ENCODE measurements at regions not wholly inside any gene's neighbourhood (a gene's known extent, or its start where the extent isn't known, plus 50 kb on each side); places are given as distances from the start of the nearest gene placed in this dataset.

- DNase-seq = no peak
- no peaks in the 10 kb centered on the region for H3K36me3 ChIP-seq (ENCODE audit: control insufficient read depth in 4 of 4, insufficient read depth in 4 of 4, low read length in 3 of 4)
- POLR2A ChIA-PET = interaction anchor here (0.7 kb wide), 1 partner anchor 56 kb away, joined by 3 read pairs; no protein-coding TSS in a partner anchor
- H3K9me3 ChIP-seq (ENCODE audit: control extremely low read depth in 1 of 5, control insufficient read depth in 4 of 5, insufficient read depth in 2 of 5, low read depth in 1 of 5, low read length in 4 of 5) = peaks cover 0 to 1% (median 0%) of the 10 kb centered on the region in 5 experiments
- H3K4me1 ChIP-seq (ENCODE audit: control extremely low read depth in 1 of 4, control insufficient read depth in 4 of 4, insufficient read depth in 4 of 4, low read length in 3 of 4) = no peaks in the 10 kb centered on the region
- no peak overlapping the region for H3K27ac ChIP-seq (ENCODE audit: insufficient read depth in 1 of 2, low read depth in 1 of 2, low read length in 2 of 2, poor library complexity in 1 of 2, severe bottlenecking in 2 of 2)
- H3K4me3 ChIP-seq (ENCODE audit: control insufficient read depth in 1 of 7, extremely low read depth in 1 of 7, insufficient read depth in 4 of 7, low read depth in 2 of 7, low read length in 6 of 7) = no peak overlapping the region
- CTCF ChIA-PET = interaction anchor here (0.6 kb wide), 1 partner anchor 18 kb away, joined by 5 read pairs; no protein-coding TSS in a partner anchor
- H3K27me3 ChIP-seq (replicated peaks in 2 of 5; ENCODE audit: control insufficient read depth in 4 of 5, insufficient read depth in 5 of 5, low read length in 4 of 5) = no peaks in the 10 kb centered on the region
- 90% methylated on average over 1 of the region's 1 CpG for WGBS (ENCODE audit: insufficient coverage)
Observed at GRCh38 chr3:34948517-34948916, 690.8 kb upstream of the ARPP21 start.

- Histone ChIP-seq H3K9me3 (ENCODE audit: control extremely low read depth in 1 of 5, control insufficient read depth in 4 of 5, insufficient read depth in 2 of 5, low read depth in 1 of 5, low read length in 4 of 5) (no peaks in the 10 kb centered on the region), H3K27ac (ENCODE audit: insufficient read depth in 1 of 2, low read depth in 1 of 2, low read length in 2 of 2, poor library complexity in 1 of 2, severe bottlenecking in 2 of 2) (no peak overlapping the region), H3K4me3 (ENCODE audit: control insufficient read depth in 1 of 7, extremely low read depth in 1 of 7, insufficient read depth in 4 of 7, low read depth in 2 of 7, low read length in 6 of 7) (no peak overlapping the region), H3K36me3 (ENCODE audit: control insufficient read depth in 4 of 4, insufficient read depth in 4 of 4, low read length in 3 of 4) (no peaks in the 10 kb centered on the region), H3K27me3 (replicated peaks in 2 of 5; ENCODE audit: control insufficient read depth in 4 of 5, insufficient read depth in 5 of 5, low read length in 4 of 5) (no peaks in the 10 kb centered on the region), H3K4me1 (ENCODE audit: control extremely low read depth in 1 of 4, control insufficient read depth in 4 of 4, insufficient read depth in 4 of 4, low read length in 3 of 4) (no peaks in the 10 kb centered on the region)
- no peak for DNase-seq
- ChIA-PET CTCF (no interaction called here), POLR2A (no interaction called here)
- WGBS (ENCODE audit: insufficient coverage) = 83% methylated on average over 1 of the region's 1 CpG
Observed at GRCh38 chr3:34955680-34956079, 683.6 kb upstream of the ARPP21 start.

GRCh38 chr3:34956511-34956910 lies 682.8 kb upstream of the ARPP21 start:
- CTCF ChIA-PET = no interaction called here
- WGBS (ENCODE audit: insufficient coverage) = no CpG with 5 or more reads among the region's 1 CpG
- H3K9me3 ChIP-seq (ENCODE audit: control extremely low read depth in 1 of 5, control insufficient read depth in 4 of 5, insufficient read depth in 2 of 5, low read depth in 1 of 5, low read length in 4 of 5) = peaks cover 0 to 1% (median 0%) of the 10 kb centered on the region in 5 experiments
- H3K27me3 ChIP-seq (replicated peaks in 2 of 5; ENCODE audit: control insufficient read depth in 4 of 5, insufficient read depth in 5 of 5, low read length in 4 of 5) = no peaks in the 10 kb centered on the region
- POLR2A ChIA-PET = no interaction called here
- no peak overlapping the region for H3K4me3 ChIP-seq (ENCODE audit: control insufficient read depth in 1 of 7, extremely low read depth in 1 of 7, insufficient read depth in 4 of 7, low read depth in 2 of 7, low read length in 6 of 7)
- H3K27ac ChIP-seq (ENCODE audit: insufficient read depth in 1 of 2, low read depth in 1 of 2, low read length in 2 of 2, poor library complexity in 1 of 2, severe bottlenecking in 2 of 2) = no peak overlapping the region
- no peaks in the 10 kb centered on the region for H3K4me1 ChIP-seq (ENCODE audit: control extremely low read depth in 1 of 4, control insufficient read depth in 4 of 4, insufficient read depth in 4 of 4, low read length in 3 of 4)
- H3K36me3 ChIP-seq (ENCODE audit: control insufficient read depth in 4 of 4, insufficient read depth in 4 of 4, low read length in 3 of 4) = no peaks in the 10 kb centered on the region
- no peak for DNase-seq

GRCh38 chr3:34957677-34958076 lies 681.6 kb upstream of the ARPP21 start:
- Histone ChIP-seq H3K27ac (ENCODE audit: insufficient read depth in 1 of 2, low read depth in 1 of 2, low read length in 2 of 2, poor library complexity in 1 of 2, severe bottlenecking in 2 of 2) (no peak overlapping the region), H3K4me1 (ENCODE audit: control extremely low read depth in 1 of 4, control insufficient read depth in 4 of 4, insufficient read depth in 4 of 4, low read length in 3 of 4) (no peaks in the 10 kb centered on the region), H3K36me3 (ENCODE audit: control insufficient read depth in 4 of 4, insufficient read depth in 4 of 4, low read length in 3 of 4) (no peaks in the 10 kb centered on the region), H3K4me3 (ENCODE audit: control insufficient read depth in 1 of 7, extremely low read depth in 1 of 7, insufficient read depth in 4 of 7, low read depth in 2 of 7, low read length in 6 of 7) (no peak overlapping the region), H3K27me3 (replicated peaks in 2 of 5; ENCODE audit: control insufficient read depth in 4 of 5, insufficient read depth in 5 of 5, low read length in 4 of 5) (no peaks in the 10 kb centered on the region), H3K9me3 (ENCODE audit: control extremely low read depth in 1 of 5, control insufficient read depth in 4 of 5, insufficient read depth in 2 of 5, low read depth in 1 of 5, low read length in 4 of 5) (peaks cover 0 to 1% (median 0%) of the 10 kb centered on the region in 5 experiments)
- ChIA-PET POLR2A (no interaction called here), CTCF (no interaction called here)
- 86% methylated on average over 1 of the region's 1 CpG for WGBS (ENCODE audit: insufficient coverage)
- no peak for DNase-seq

- no peak overlapping the region for H3K4me3 ChIP-seq (ENCODE audit: control insufficient read depth in 1 of 7, extremely low read depth in 1 of 7, insufficient read depth in 4 of 7, low read depth in 2 of 7, low read length in 6 of 7)
- H3K27me3 ChIP-seq (replicated peaks in 2 of 5; ENCODE audit: control insufficient read depth in 4 of 5, insufficient read depth in 5 of 5, low read length in 4 of 5) = no peaks in the 10 kb centered on the region
- WGBS (ENCODE audit: insufficient coverage) = no CpG with 5 or more reads among the region's 2 CpGs
- ChIA-PET POLR2A (no interaction called here), CTCF (no interaction called here)
- H3K4me1 ChIP-seq (ENCODE audit: control extremely low read depth in 1 of 4, control insufficient read depth in 4 of 4, insufficient read depth in 4 of 4, low read length in 3 of 4) = no peaks in the 10 kb centered on the region
- no peaks in the 10 kb centered on the region for H3K9me3 ChIP-seq (ENCODE audit: control extremely low read depth in 1 of 5, control insufficient read depth in 4 of 5, insufficient read depth in 2 of 5, low read depth in 1 of 5, low read length in 4 of 5)
- DNase-seq = no peak
- H3K27ac ChIP-seq (ENCODE audit: insufficient read depth in 1 of 2, low read depth in 1 of 2, low read length in 2 of 2, poor library complexity in 1 of 2, severe bottlenecking in 2 of 2) = no peak overlapping the region
- no peaks in the 10 kb centered on the region for H3K36me3 ChIP-seq (ENCODE audit: control insufficient read depth in 4 of 4, insufficient read depth in 4 of 4, low read length in 3 of 4)
Observed at GRCh38 chr3:34969513-34969912, 669.8 kb upstream of the ARPP21 start.

GRCh38 chr3:34972481-34972880 lies 666.8 kb upstream of the ARPP21 start:
- ChIA-PET CTCF (interaction anchor here (1.6 kb wide), 1 partner anchor 12 kb away, joined by 3 read pairs; no protein-coding TSS in a partner anchor), POLR2A (no interaction called here)
- no peaks in the 10 kb centered on the region for H3K36me3 ChIP-seq (ENCODE audit: control insufficient read depth in 4 of 4, insufficient read depth in 4 of 4, low read length in 3 of 4)
- peaks cover 0 to 7% (median 0%) of the 10 kb centered on the region in 5 experiments for H3K9me3 ChIP-seq (ENCODE audit: control extremely low read depth in 1 of 5, control insufficient read depth in 4 of 5, insufficient read depth in 2 of 5, low read depth in 1 of 5, low read length in 4 of 5)
- no peak overlapping the region for H3K4me3 ChIP-seq (ENCODE audit: control insufficient read depth in 1 of 7, extremely low read depth in 1 of 7, insufficient read depth in 4 of 7, low read depth in 2 of 7, low read length in 6 of 7)
- H3K27ac ChIP-seq (ENCODE audit: insufficient read depth in 1 of 2, low read depth in 1 of 2, low read length in 2 of 2, poor library complexity in 1 of 2, severe bottlenecking in 2 of 2) = no peak overlapping the region
- no peak for DNase-seq
- H3K4me1 ChIP-seq (ENCODE audit: control extremely low read depth in 1 of 4, control insufficient read depth in 4 of 4, insufficient read depth in 4 of 4, low read length in 3 of 4) = no peaks in the 10 kb centered on the region
- no peaks in the 10 kb centered on the region for H3K27me3 ChIP-seq (replicated peaks in 2 of 5; ENCODE audit: control insufficient read depth in 4 of 5, insufficient read depth in 5 of 5, low read length in 4 of 5)

GRCh38 chr3:34973586-34973985 lies 665.7 kb upstream of the ARPP21 start:
- Histone ChIP-seq H3K27ac (ENCODE audit: insufficient read depth in 1 of 2, low read depth in 1 of 2, low read length in 2 of 2, poor library complexity in 1 of 2, severe bottlenecking in 2 of 2) (no peak overlapping the region), H3K27me3 (replicated peaks in 2 of 5; ENCODE audit: control insufficient read depth in 4 of 5, insufficient read depth in 5 of 5, low read length in 4 of 5) (no peaks in the 10 kb centered on the region), H3K36me3 (ENCODE audit: control insufficient read depth in 4 of 4, insufficient read depth in 4 of 4, low read length in 3 of 4) (no peaks in the 10 kb centered on the region), H3K4me3 (ENCODE audit: control insufficient read depth in 1 of 7, extremely low read depth in 1 of 7, insufficient read depth in 4 of 7, low read depth in 2 of 7, low read length in 6 of 7) (no peak overlapping the region), H3K4me1 (ENCODE audit: control extremely low read depth in 1 of 4, control insufficient read depth in 4 of 4, insufficient read depth in 4 of 4, low read length in 3 of 4) (no peaks in the 10 kb centered on the region), H3K9me3 (ENCODE audit: control extremely low read depth in 1 of 5, control insufficient read depth in 4 of 5, insufficient read depth in 2 of 5, low read depth in 1 of 5, low read length in 4 of 5) (peaks cover 0 to 7% (median 0%) of the 10 kb centered on the region in 5 experiments)
- POLR2A ChIA-PET = no interaction called here
- DNase-seq = no peak
- no CpG with 5 or more reads among the region's 1 CpG for WGBS (ENCODE audit: insufficient coverage)
- CTCF ChIA-PET = interaction anchor here (0.6 kb wide), 1 partner anchor 12 kb away, joined by 3 read pairs; no protein-coding TSS in a partner anchor
